Activated CD4-positive, alpha-beta T cell treated with anti-CD3 and anti-CD28 coated beads for 48 hours (primary cell): ENCODE measurements at regions not wholly inside any gene's neighbourhood (a gene's known extent, or its start where the extent isn't known, plus 50 kb on each side); places are given as distances from the start of the nearest gene placed in this dataset.
"Not testable (repeated sequence)": the region's sequence is repeated elsewhere in the genome, so short reads cannot be mapped to it uniquely, and the experiment has no call there.

Experiments
- DNase-seq: peaks from one replicate; pipeline ENCODE4 v3.0.0-alpha.2; 2020

DNA sequence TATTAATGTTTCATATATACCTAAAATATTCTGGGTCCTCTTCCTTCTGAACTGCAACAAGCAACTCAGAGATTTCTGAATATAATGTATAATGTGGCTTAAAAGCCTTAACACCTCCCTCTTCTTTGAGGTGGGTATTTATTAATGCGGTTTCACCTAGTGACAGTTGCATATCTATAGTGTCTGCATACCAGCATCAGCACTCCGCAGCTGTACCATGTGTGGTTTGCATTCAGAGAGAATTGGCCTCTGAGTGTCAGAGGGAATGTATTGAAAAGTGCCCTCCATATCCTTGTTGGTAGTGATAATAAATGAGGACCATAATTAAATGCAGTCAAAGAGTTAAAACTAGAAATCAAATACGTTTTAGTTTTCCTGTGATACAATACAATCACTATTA is 256.6 kb upstream of the ARRDC3 start:
- no peak for DNase-seq

GRCh38 chr5:91638010-91638409 is 254.9 kb upstream of the ARRDC3 start:
- no peak for DNase-seq

DNA sequence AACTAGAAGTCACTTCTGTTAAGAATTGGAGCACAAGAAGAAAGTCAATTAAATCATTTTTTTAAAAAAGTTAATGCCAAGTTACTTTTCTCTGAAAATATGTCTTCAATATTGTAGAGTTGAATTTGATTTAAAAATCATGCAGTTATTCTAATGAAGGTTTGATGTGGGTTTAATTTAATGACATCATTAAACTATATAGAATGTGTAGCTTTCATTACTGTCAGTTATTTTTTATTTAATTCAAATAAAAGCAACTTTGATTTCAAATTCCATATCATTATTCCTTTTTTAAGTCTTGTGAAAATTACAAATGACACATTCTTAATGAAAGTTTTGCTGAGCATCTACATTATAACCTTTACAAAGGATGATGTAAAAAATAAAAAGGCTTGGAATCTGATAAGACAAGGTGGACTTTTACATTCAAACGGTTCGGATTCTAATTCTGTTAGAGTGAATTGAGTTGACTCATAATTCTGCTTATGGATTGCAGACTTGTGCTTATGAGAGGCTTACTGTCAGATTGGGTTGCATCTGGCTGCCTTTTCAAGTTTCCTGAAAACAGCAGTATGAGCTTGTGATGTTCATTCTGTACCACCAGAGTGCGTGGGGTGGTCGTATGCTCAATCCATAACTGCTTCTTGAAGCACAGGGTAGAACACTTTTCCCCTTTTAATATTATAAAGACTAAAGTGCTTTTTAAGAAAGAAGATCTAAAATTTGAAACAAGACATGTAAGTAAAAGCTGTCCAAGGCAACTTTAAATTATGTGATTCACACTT is 253.0 kb upstream of the ARRDC3 start:
- DNase-seq, result no peak

- no peak for DNase-seq
Measured at GRCh38 chr5:91632871-91633270, 249.8 kb upstream of the ARRDC3 start.

GRCh38 chr5:91611746-91612145 is 228.6 kb upstream of the ARRDC3 start:
- no peak for DNase-seq

GRCh38 chr5:91607675-91608074 is 224.6 kb upstream of the ARRDC3 start:
- DNase-seq, result no peak

- DNase-seq, result no peak
Measured at GRCh38 chr5:91599863-91600262, 216.7 kb upstream of the ARRDC3 start.

DNA sequence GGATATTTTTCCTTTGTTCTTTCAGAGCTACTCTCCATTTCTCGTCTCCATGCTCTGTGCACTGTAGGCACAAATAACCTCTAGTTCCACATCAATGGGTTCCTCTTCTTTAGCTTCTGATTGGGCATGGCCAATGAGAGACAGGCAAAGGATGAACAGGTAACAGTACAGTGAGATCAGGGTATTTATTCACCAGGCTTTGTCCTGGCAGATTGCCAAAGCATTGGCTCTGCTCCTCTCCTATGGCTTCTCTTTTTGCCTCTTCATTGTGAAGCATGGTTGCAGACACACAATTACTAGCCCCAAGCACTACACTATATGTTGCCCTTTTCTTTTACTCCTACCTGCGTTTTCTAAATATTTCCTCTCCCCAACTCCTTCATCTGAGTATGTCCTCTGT is 215.1 kb upstream of the ARRDC3 start:
- no peak for DNase-seq

DNA sequence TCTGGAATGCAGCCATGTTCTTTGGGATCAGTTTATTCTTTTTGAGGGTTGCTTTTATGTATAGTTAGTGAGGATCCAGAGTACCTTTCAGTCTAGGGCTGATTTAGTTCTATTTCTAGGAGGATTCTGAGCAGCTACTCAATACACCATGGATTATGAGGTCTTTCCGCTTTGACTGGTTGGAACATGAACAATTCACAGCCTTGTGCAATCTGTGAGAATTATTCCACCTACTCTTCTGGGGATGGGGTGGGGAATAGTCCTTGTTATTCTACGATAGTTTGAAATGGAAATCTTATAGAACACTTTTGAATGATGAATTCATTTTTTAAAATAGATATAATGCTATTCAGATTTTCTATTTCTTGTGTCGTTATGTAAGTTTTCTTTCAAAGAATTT is 212.3 kb upstream of the ARRDC3 start:
- DNase-seq, result no peak

- no peak for DNase-seq
Measured at GRCh38 chr5:91591076-91591475, 208.0 kb upstream of the ARRDC3 start.

- no peak for DNase-seq
Measured at GRCh38 chr5:91586232-91586631, 203.1 kb upstream of the ARRDC3 start.

GRCh38 chr5:91584352-91584751 is 201.2 kb upstream of the ARRDC3 start:
- no peak for DNase-seq

DNA sequence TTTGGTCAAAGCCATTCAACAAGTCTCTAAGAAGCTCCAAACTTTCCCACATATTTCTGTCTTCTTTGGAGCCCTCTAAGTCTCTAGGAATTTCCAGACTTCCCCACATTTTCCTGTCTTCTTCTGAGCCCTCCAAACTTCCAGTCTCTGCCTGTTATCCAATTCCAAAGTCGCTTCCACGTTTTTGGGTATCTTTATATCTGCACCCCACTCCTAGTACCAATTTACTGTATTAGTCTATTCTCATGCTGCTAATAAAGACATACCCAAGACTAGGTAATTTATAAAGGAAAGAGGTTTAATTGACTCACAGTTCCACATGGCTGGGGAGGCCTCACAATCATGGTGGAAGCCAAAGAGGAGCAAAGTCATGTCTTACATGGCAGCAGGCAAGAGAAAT is 182.9 kb upstream of the ARRDC3 start:
- not testable (repeated sequence) for DNase-seq

GRCh38 chr5:91562922-91563321 is 179.8 kb upstream of the ARRDC3 start:
- no peak for DNase-seq

DNA sequence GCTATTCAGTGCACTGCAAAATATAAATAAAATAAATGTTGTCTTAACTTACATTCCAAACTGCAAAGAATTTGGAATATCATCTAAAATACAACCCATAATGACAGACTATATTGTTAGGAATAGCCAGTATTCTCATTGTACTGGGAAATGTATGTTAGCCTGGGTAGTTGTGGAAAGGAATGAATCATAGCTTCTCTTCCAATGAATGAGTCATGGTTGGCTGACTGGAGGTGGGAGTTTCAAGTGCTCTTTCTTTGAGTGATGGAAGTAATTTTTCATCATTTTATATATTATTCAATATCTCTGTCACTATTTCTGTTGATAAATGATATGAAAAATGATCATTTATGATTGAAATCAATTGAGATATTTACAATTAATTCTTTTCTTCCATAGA is 158.6 kb upstream of the ARRDC3 start:
- DNase-seq, result no peak

GRCh38 chr5:91538179-91538578 is 155.1 kb upstream of the ARRDC3 start:
- no peak for DNase-seq

- no peak for DNase-seq
Measured at GRCh38 chr5:91535499-91535898, 152.4 kb upstream of the ARRDC3 start.

- DNase-seq, result no peak
Measured at GRCh38 chr5:91534332-91534731, 151.2 kb upstream of the ARRDC3 start.

DNA sequence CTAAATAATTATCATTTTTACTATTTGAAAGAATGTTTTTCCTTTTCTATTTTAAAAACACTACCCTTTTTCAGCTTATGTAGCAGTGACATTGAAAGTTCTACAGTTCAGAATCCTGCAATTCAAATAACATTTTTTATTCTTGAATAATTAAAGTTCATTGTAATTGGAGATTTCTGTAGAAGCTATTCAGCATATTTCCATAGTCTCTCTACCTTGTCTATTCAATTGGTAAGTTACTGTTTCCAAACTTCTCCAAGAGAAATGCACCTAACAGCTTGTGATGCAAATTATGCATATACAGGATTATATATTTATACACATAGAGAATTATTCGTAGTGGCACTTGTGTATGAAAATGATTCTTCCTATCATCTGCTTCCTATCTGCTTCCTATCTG is 149.7 kb upstream of the ARRDC3 start:
- no peak for DNase-seq

DNA sequence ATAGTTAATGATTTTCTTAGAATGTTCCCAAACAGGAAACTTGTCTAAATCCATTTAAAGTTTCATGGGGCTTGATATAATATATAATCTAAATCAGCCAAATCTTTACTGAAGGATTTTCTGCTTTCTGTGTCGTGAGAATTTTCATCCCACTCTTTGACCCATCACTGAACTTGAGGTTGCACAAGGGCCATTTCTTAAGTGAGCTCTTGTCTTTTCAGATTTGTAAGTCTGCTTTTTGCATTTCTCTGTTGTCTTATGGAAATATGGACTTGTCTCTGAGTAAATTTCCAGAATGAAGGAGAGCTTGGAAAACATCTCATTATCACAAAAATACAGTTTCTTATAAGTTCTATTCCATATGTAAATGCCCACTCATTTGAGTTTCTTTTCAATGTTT is 149.2 kb upstream of the ARRDC3 start:
- DNase-seq, result no peak

GRCh38 chr5:91528831-91529230 is 145.7 kb upstream of the ARRDC3 start:
- no peak for DNase-seq

DNA sequence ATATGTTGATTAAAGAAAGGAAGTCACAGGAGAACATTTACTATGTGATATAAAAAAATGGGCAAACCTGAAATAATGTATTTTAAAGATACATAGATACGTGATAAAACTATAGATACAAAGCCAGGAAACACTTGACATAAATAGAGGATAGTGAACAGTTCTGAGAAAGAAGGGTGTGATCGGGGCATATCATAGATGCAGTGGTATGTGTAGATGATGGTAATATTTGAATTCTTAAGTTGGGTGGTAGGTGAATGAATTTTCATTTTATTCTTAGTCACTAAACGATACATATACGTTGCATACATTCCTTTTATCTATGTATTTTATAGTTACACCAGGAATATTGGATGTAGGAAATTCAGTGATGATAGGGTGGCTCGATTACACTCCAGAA is 138.7 kb upstream of the ARRDC3 start:
- no peak for DNase-seq

GRCh38 chr5:91521334-91521733 is 138.2 kb upstream of the ARRDC3 start:
- no peak for DNase-seq

DNA sequence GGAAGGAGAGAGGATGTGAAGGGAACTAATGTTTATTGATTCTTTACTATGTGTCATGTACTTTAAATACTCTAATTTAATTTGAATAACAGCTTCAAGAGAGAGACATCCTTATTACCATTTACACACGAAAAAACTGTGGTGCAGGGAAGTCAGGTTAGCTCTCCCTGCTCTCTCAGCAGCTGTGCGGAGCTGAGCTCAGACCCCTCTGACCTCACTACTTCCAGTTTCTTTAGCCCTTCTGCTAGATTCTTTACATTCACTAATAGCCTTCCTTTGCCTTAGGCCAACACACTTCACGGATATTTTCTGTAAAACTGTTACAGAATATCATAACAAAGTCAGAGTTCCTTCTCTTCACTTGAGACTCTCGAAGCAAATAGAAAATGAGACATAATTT is 131.3 kb upstream of the ARRDC3 start:
- DNase-seq, result no peak

DNA sequence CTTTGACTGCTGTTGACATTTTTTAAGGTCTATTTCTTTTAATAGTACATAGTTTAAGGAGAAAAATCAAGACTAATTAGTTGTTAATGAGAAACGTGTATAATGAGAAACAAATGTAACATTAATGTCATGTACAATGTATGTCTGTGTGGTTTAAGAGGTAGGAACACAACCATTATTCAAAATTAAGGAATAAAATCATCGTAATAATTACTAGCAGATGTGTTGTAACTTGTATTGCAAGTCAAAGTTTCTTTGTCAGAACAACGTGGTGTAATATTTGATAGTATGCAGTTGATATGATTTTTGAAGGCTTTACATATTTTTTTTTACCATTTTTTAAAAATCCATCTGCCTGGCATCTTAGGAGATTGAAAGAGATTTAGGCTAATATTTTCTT is 120.2 kb upstream of the ARRDC3 start:
- DNase-seq, result no peak
